ENCODE measurements at regions not wholly inside any gene's neighbourhood (a gene's known extent, or its start where the extent isn't known, plus 50 kb on each side); places are given as distances from the start of the nearest gene placed in this dataset.
A peak's percentile ranks its signal among the peaks of the same experiment; 100 is the strongest.

DNA sequence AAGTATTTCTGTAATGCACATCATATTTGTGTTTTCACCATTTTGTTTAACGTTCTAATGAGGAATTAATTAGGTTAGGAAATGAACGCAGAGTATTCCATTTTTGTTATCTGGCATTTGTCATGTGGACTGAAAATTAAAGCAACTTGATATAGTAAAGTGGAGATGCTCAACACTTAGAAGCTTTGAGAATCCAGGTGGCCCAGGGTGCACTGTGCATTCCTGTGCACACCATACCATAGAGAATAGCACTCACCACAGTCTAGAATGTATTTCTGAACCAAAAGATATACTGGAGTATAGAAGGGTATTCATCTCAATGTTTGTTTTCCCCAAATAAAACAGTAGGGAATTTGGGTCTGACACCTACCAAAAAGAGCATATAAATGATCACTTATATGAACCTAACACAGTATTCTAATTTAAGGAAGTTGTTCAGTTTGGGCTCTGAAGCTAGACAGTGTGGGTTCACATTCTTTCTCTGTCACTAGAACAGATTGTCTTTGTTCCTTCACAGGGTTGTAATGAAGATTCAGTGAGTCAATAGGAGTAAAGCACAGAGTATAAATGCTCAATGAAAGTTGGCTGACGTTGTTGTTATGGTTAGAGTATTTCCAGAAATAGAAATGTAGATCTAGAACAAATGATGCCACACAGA is 125.6 kb upstream of the DMRT1 start:
- H4K20me1 ChIP-seq (ENCODE audit: control insufficient read depth, extremely low read depth, insufficient read depth, low read length), result no peaks in the 10 kb centered on the region
- H3K4me1 ChIP-seq (ENCODE audit: control insufficient read depth, extremely low read depth, insufficient read depth, low read length), result peaks cover 7% of the 10 kb centered on the region
- peak; percentile 61 to 72 for DNase-seq (ENCODE audit: low read depth in 2 of 2)
- H3K9me3 ChIP-seq (ENCODE audit: control insufficient read depth, insufficient read depth, low read depth, low read length), result no peaks in the 10 kb centered on the region
- no peak overlapping the region for H3K4me2 ChIP-seq (ENCODE audit: extremely low read depth, insufficient read depth, low read length)
- no peak overlapping the region for H3K9ac ChIP-seq (ENCODE audit: insufficient read depth, low read length)
- H3K27me3 ChIP-seq (ENCODE audit: control insufficient read depth, insufficient read depth, low read length), result no peaks in the 10 kb centered on the region
- H2AFZ ChIP-seq (ENCODE audit: low read length), result no peak overlapping the region
- peaks cover 7% of the 10 kb centered on the region for H3K79me2 ChIP-seq (ENCODE audit: control insufficient read depth, insufficient read depth, low read length)
- peaks cover 18% of the 10 kb centered on the region for H3K36me3 ChIP-seq (ENCODE audit: control insufficient read depth, insufficient read depth, low read length)
- H3K4me3 ChIP-seq (replicated peaks in 1 of 4; ENCODE audit: control extremely low read depth in 1 of 4, insufficient read depth in 1 of 4, low read depth in 3 of 4, low read length in 4 of 4), result no peak overlapping the region
- TF ChIP-seq EZH2 (IDR thresholded peaks at IDR 0.05; ENCODE audit: low read length, missing control alignments), result no peak
- TF ChIP-seq, protein P1, sequence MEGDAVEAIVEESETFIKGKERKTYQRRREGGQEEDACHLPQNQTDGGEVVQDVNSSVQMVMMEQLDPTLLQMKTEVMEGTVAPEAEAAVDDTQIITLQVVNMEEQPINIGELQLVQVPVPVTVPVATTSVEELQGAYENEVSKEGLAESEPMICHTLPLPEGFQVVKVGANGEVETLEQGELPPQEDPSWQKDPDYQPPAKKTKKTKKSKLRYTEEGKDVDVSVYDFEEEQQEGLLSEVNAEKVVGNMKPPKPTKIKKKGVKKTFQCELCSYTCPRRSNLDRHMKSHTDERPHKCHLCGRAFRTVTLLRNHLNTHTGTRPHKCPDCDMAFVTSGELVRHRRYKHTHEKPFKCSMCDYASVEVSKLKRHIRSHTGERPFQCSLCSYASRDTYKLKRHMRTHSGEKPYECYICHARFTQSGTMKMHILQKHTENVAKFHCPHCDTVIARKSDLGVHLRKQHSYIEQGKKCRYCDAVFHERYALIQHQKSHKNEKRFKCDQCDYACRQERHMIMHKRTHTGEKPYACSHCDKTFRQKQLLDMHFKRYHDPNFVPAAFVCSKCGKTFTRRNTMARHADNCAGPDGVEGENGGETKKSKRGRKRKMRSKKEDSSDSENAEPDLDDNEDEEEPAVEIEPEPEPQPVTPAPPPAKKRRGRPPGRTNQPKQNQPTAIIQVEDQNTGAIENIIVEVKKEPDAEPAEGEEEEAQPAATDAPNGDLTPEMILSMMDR (conservative IDR thresholded peaks at IDR 0.05 in 1 of 2, IDR thresholded peaks at IDR 0.05 in 1 of 2; ENCODE audit: low read depth in 1 of 2, low read length in 2 of 2), result no peak
- peak overlapping the region; percentile 6 for H3K27ac ChIP-seq (ENCODE audit: insufficient read depth, low read length)

GRCh38 chr9:717722-718121 is 123.8 kb upstream of the DMRT1 start:
- Histone ChIP-seq H3K9me3 (ENCODE audit: control insufficient read depth, insufficient read depth, low read depth, low read length) (no peaks in the 10 kb centered on the region), H3K79me2 (ENCODE audit: control insufficient read depth, insufficient read depth, low read length) (peaks cover 3% of the 10 kb centered on the region), H3K4me1 (ENCODE audit: control insufficient read depth, extremely low read depth, insufficient read depth, low read length) (peaks cover 7% of the 10 kb centered on the region), H2AFZ (ENCODE audit: low read length) (no peak overlapping the region), H3K4me3 (replicated peaks in 1 of 4; ENCODE audit: control extremely low read depth in 1 of 4, insufficient read depth in 1 of 4, low read depth in 3 of 4, low read length in 4 of 4) (no peak overlapping the region), H3K9ac (ENCODE audit: insufficient read depth, low read length) (no peak overlapping the region), H3K4me2 (ENCODE audit: extremely low read depth, insufficient read depth, low read length) (no peak overlapping the region), H4K20me1 (ENCODE audit: control insufficient read depth, extremely low read depth, insufficient read depth, low read length) (no peaks in the 10 kb centered on the region), H3K27ac (ENCODE audit: insufficient read depth, low read length) (no peak overlapping the region), H3K27me3 (ENCODE audit: control insufficient read depth, insufficient read depth, low read length) (no peaks in the 10 kb centered on the region), H3K36me3 (ENCODE audit: control insufficient read depth, insufficient read depth, low read length) (peaks cover 2% of the 10 kb centered on the region)
- TF ChIP-seq, protein P1 (conservative IDR thresholded peaks at IDR 0.05 in 1 of 2, IDR thresholded peaks at IDR 0.05 in 1 of 2; ENCODE audit: low read depth in 1 of 2, low read length in 2 of 2), result no peak
- no peak for TF ChIP-seq EZH2 (IDR thresholded peaks at IDR 0.05; ENCODE audit: low read length, missing control alignments)
- no peak for DNase-seq (ENCODE audit: low read depth in 2 of 2)

DNA sequence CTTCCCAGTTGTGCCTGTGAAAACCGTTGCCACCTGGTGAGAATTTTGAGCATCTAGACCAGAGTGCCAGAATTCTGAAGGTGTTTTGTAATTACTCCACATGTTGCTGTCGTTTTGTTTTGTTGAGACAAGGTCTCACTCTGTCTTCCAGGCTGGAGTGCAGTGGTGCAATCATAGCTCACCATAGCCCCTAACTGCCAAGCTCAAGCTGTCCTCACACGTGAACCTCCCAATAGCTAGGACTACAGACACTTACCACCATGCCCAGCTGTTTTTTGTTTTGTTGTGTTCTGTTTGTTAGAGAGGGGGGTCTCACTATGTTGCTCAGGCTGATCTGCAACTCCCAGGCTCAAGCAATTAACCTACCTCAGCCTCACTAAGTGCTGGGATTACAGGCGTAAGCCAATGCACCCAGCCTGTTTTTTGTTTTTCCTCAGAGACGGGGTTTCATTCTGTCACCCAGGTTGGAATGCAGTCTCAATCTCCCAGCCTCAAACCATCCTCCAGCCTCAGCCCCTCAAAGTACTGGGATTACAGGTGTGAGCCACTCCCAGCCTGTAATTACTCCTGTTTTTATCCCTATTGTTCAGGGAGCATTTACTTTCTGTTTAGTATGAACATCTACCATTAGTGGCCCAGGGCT is 121.1 kb upstream of the DMRT1 start:
- Histone ChIP-seq H3K27ac (ENCODE audit: insufficient read depth, low read length) (no peak overlapping the region), H3K36me3 (ENCODE audit: control insufficient read depth, insufficient read depth, low read length) (no peaks in the 10 kb centered on the region), H3K79me2 (ENCODE audit: control insufficient read depth, insufficient read depth, low read length) (no peaks in the 10 kb centered on the region), H3K27me3 (ENCODE audit: control insufficient read depth, insufficient read depth, low read length) (no peaks in the 10 kb centered on the region), H3K4me3 (replicated peaks in 1 of 4; ENCODE audit: control extremely low read depth in 1 of 4, insufficient read depth in 1 of 4, low read depth in 3 of 4, low read length in 4 of 4) (no peak overlapping the region), H3K4me2 (ENCODE audit: extremely low read depth, insufficient read depth, low read length) (no peak overlapping the region), H3K9ac (ENCODE audit: insufficient read depth, low read length) (no peak overlapping the region), H2AFZ (ENCODE audit: low read length) (no peak overlapping the region), H3K4me1 (ENCODE audit: control insufficient read depth, extremely low read depth, insufficient read depth, low read length) (peaks cover 5% of the 10 kb centered on the region), H4K20me1 (ENCODE audit: control insufficient read depth, extremely low read depth, insufficient read depth, low read length) (no peaks in the 10 kb centered on the region), H3K9me3 (ENCODE audit: control insufficient read depth, insufficient read depth, low read depth, low read length) (no peaks in the 10 kb centered on the region)
- TF ChIP-seq, protein P1 (conservative IDR thresholded peaks at IDR 0.05 in 1 of 2, IDR thresholded peaks at IDR 0.05 in 1 of 2; ENCODE audit: low read depth in 1 of 2, low read length in 2 of 2), result no peak
- TF ChIP-seq EZH2 (IDR thresholded peaks at IDR 0.05; ENCODE audit: low read length, missing control alignments), result no peak
- no peak for DNase-seq (ENCODE audit: low read depth in 2 of 2)

All from fibroblast of lung (primary cell).